ENCODE measurements at regions not wholly inside any gene's neighbourhood (a gene's known extent, or its start where the extent isn't known, plus 50 kb on each side); places are given as distances from the start of the nearest gene placed in this dataset.

GRCh38 chr9:18330401-18331309 is 143.3 kb upstream of the ADAMTSL1 start:
- DNase-seq (no peak), ATAC-seq (no peak)
- Histone ChIP-seq H3K9me3 (ENCODE audit: low read length) (no peaks in the 10 kb centered on the region), H3K36me3 (ENCODE audit: low read depth, low read length) (no peaks in the 10 kb centered on the region), H4K20me1 (ENCODE audit: low read length) (no peaks in the 10 kb centered on the region), H3K4me1 (ENCODE audit: insufficient read depth, low read length) (no peaks in the 10 kb centered on the region), H2AFZ (ENCODE audit: low read length) (no peak overlapping the region), H3K4me2 (ENCODE audit: low read length) (no peak overlapping the region), H3K9ac (ENCODE audit: low read length) (no peak overlapping the region), H3K9me2 (replicated peaks; ENCODE audit: low read length) (no peaks in the 10 kb centered on the region), H3K27ac (ENCODE audit: low read length) (no peak overlapping the region), H3K79me2 (ENCODE audit: low read length) (no peaks in the 10 kb centered on the region), H3F3A (ENCODE audit: low read length, unreplicated experiment) (no peaks in the 10 kb centered on the region), H3K4me3 (ENCODE audit: low read length) (no peak overlapping the region), H3K27me3 (ENCODE audit: low read length) (no peaks in the 10 kb centered on the region)
- ChIA-PET POLR2A (ENCODE audit: unreplicated experiment) (no interaction called here), CTCF (no interaction called here)
- intact Hi-C loops (cut with micrococcal nuclease): no loop called here
- TF ChIP-seq EZH2phosphoT487 (IDR thresholded peaks at IDR 0.05; ENCODE audit: borderline replicate concordance, low read length) (no peak), CTCF (conservative IDR thresholded peaks at IDR 0.05; ENCODE audit: low read depth, low read length) (no peak), EZH2 (IDR thresholded peaks at IDR 0.05; ENCODE audit: low read length, unreplicated experiment) (no peak)
- no TSS peak for BruUV-seq (replicated peaks)

- H4K20me1 ChIP-seq (ENCODE audit: low read length): no peaks in the 10 kb centered on the region
- H3K9me2 ChIP-seq (replicated peaks; ENCODE audit: low read length): no peaks in the 10 kb centered on the region
- no peaks in the 10 kb centered on the region for H3K9me3 ChIP-seq (ENCODE audit: low read length)
- no peaks in the 10 kb centered on the region for H3K36me3 ChIP-seq (ENCODE audit: low read depth, low read length)
- H3K9ac ChIP-seq (ENCODE audit: low read length): no peak overlapping the region
- no peak for ATAC-seq
- H3K4me3 ChIP-seq (ENCODE audit: low read length): no peak overlapping the region
- no peak overlapping the region for H3K27ac ChIP-seq (ENCODE audit: low read length)
- ChIA-PET CTCF (no interaction called here), POLR2A (ENCODE audit: unreplicated experiment) (no interaction called here)
- DNase-seq: no peak
- no peak overlapping the region for H2AFZ ChIP-seq (ENCODE audit: low read length)
- TF ChIP-seq CTCF (conservative IDR thresholded peaks at IDR 0.05; ENCODE audit: low read depth, low read length): no peak
- H3K4me1 ChIP-seq (ENCODE audit: insufficient read depth, low read length): no peaks in the 10 kb centered on the region
- intact Hi-C loops (cut with micrococcal nuclease): no loop called here
- no peaks in the 10 kb centered on the region for H3K79me2 ChIP-seq (ENCODE audit: low read length)
- H3K4me2 ChIP-seq (ENCODE audit: low read length): no peak overlapping the region
- no peaks in the 10 kb centered on the region for H3K27me3 ChIP-seq (ENCODE audit: low read length)
- no peaks in the 10 kb centered on the region for H3F3A ChIP-seq (ENCODE audit: low read length, unreplicated experiment)
- BruUV-seq (replicated peaks): no TSS peak
These were observed 142.7 kb upstream of the ADAMTSL1 start for GRCh38 chr9:18331310-18331684.

DNA sequence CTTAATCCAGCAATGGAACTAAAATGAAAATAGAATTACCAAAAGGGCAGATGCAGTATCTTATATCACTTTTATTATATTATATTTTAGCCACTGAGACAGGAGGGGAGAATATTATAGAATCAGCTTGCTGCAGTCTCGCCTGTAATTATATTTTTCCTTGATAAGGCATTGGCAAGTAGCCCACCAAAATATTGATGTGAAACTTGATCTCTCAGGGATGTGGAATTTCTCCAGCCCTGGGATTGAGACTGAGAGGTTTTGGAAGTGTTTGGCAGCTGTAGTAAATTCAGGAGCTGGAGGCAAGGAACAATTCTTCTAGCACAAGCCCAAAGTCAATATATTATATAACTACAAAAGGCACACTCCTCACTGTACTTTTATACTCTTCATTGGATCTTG is 142.1 kb upstream of the ADAMTSL1 start:
- Histone ChIP-seq H3K9ac (ENCODE audit: low read length) (no peak overlapping the region), H3K4me1 (ENCODE audit: insufficient read depth, low read length) (no peaks in the 10 kb centered on the region), H3K4me2 (ENCODE audit: low read length) (no peak overlapping the region), H3K36me3 (ENCODE audit: low read depth, low read length) (no peaks in the 10 kb centered on the region), H3K27ac (ENCODE audit: low read length) (no peak overlapping the region), H3K9me2 (replicated peaks; ENCODE audit: low read length) (no peaks in the 10 kb centered on the region), H3K4me3 (ENCODE audit: low read length) (no peak overlapping the region), H3K27me3 (ENCODE audit: low read length) (no peaks in the 10 kb centered on the region), H2AFZ (ENCODE audit: low read length) (no peak overlapping the region), H3K9me3 (ENCODE audit: low read length) (no peaks in the 10 kb centered on the region), H3K79me2 (ENCODE audit: low read length) (no peaks in the 10 kb centered on the region), H4K20me1 (ENCODE audit: low read length) (no peaks in the 10 kb centered on the region), H3F3A (ENCODE audit: low read length, unreplicated experiment) (no peaks in the 10 kb centered on the region)
- ChIA-PET POLR2A (ENCODE audit: unreplicated experiment) (no interaction called here), CTCF (no interaction called here)
- TF ChIP-seq CTCF (conservative IDR thresholded peaks at IDR 0.05; ENCODE audit: low read depth, low read length) (no peak), EZH2phosphoT487 (IDR thresholded peaks at IDR 0.05; ENCODE audit: borderline replicate concordance, low read length) (no peak), EZH2 (IDR thresholded peaks at IDR 0.05; ENCODE audit: low read length, unreplicated experiment) (no peak)
- intact Hi-C loops (cut with micrococcal nuclease): no loop called here
- ATAC-seq: no peak
- no peak for DNase-seq
- no TSS peak for BruUV-seq (replicated peaks)
